ENCODE measurements at regions not wholly inside any gene's neighbourhood (a gene's known extent, or its start where the extent isn't known, plus 50 kb on each side); places are given as distances from the start of the nearest gene placed in this dataset.

- CTCF ChIA-PET: interaction anchor here (0.7 kb wide), 1 partner anchor 201 kb away, joined by 3 read pairs; no protein-coding TSS in a partner anchor
- no peak for TF ChIP-seq CTCF (IDR thresholded peaks at IDR 0.05; ENCODE audit: unreplicated experiment)
- Mint-ChIP-seq H3K4me1 (ENCODE audit: insufficient read depth, unreplicated experiment) (no peaks in the 10 kb centered on the region), H3K4me3 (ENCODE audit: unreplicated experiment) (no peak overlapping the region), H3K27me3 (ENCODE audit: insufficient read depth, unreplicated experiment) (no peaks in the 10 kb centered on the region), H3K9me3 (ENCODE audit: unreplicated experiment) (peaks cover 24% of the 10 kb centered on the region), H3K36me3 (ENCODE audit: insufficient read depth, unreplicated experiment) (no peaks in the 10 kb centered on the region), H3K27ac (ENCODE audit: low read depth, unreplicated experiment) (peak overlapping the region; percentile 35)
- BruUV-seq (replicated peaks): no TSS peak
- POLR2A ChIA-PET: no interaction called here
- DNase-seq (ENCODE audit: unreplicated experiment): no peak
- intact Hi-C loops (cut with micrococcal nuclease): no loop called here
Measured at GRCh38 chr10:130889240-130889639, 422.3 kb downstream of the TCERG1L start.

DNA sequence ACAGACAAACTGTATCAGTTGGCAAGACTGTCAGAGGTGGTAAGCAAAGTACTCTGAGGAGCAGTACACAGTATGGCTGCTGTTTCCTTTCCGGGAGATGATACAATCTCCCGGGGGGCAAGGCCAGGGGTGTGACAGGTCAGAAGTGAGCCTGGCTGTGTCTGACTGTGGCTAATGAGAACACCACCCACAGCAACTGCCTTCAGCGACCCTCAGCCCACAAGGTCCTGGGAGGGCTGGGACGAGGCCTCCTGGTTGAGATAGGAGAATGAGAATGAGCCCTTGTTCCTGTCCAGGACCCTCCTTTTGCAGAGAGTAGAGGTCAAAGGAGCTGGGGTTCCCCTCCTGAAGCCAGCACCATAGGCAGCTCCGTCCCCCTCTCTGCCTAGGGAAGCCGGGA lies 421.7 kb downstream of the TCERG1L start:
- CTCF ChIA-PET: no interaction called here
- H3K27ac Mint-ChIP-seq (ENCODE audit: low read depth, unreplicated experiment): peak overlapping the region; percentile 35
- DNase-seq (ENCODE audit: unreplicated experiment): no peak
- intact Hi-C loops (cut with micrococcal nuclease): no loop called here
- no peaks in the 10 kb centered on the region for H3K27me3 Mint-ChIP-seq (ENCODE audit: insufficient read depth, unreplicated experiment)
- no peak overlapping the region for H3K4me3 Mint-ChIP-seq (ENCODE audit: unreplicated experiment)
- peaks cover 23% of the 10 kb centered on the region for H3K9me3 Mint-ChIP-seq (ENCODE audit: unreplicated experiment)
- TF ChIP-seq CTCF (IDR thresholded peaks at IDR 0.05; ENCODE audit: unreplicated experiment): no peak
- POLR2A ChIA-PET: no interaction called here
- BruUV-seq (replicated peaks): no TSS peak
- H3K36me3 Mint-ChIP-seq (ENCODE audit: insufficient read depth, unreplicated experiment): no peaks in the 10 kb centered on the region
- no peaks in the 10 kb centered on the region for H3K4me1 Mint-ChIP-seq (ENCODE audit: insufficient read depth, unreplicated experiment)

DNA sequence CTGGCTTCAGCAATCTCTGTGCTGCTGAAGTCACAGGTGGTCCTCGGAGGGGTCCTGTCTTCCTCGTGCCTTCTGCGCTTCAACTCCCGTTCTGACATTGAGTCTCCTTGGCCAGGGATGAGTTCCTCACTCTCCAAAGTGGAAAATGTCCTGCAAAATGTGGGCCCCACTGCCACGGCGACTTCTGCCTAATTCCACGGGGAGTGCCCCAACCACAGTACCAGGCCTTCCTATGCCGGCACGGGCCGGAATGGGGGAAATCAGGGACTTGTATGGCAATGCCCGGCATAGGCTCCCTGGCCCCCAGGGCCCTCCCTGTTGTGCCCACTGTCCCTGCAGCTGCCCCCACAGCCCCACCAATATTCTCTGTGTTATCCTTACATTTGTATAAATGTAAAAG lies 420.5 kb downstream of the TCERG1L start:
- ChIA-PET POLR2A (no interaction called here), CTCF (no interaction called here)
- Mint-ChIP-seq H3K4me3 (ENCODE audit: unreplicated experiment) (no peak overlapping the region), H3K9me3 (ENCODE audit: unreplicated experiment) (peaks cover 31% of the 10 kb centered on the region), H3K27ac (ENCODE audit: low read depth, unreplicated experiment) (no peak overlapping the region), H3K36me3 (ENCODE audit: insufficient read depth, unreplicated experiment) (no peaks in the 10 kb centered on the region), H3K4me1 (ENCODE audit: insufficient read depth, unreplicated experiment) (no peaks in the 10 kb centered on the region), H3K27me3 (ENCODE audit: insufficient read depth, unreplicated experiment) (no peaks in the 10 kb centered on the region)
- intact Hi-C loops (cut with micrococcal nuclease): no loop called here
- no TSS peak for BruUV-seq (replicated peaks)
- no peak for DNase-seq (ENCODE audit: unreplicated experiment)
- TF ChIP-seq CTCF (IDR thresholded peaks at IDR 0.05; ENCODE audit: unreplicated experiment): no peak

DNA sequence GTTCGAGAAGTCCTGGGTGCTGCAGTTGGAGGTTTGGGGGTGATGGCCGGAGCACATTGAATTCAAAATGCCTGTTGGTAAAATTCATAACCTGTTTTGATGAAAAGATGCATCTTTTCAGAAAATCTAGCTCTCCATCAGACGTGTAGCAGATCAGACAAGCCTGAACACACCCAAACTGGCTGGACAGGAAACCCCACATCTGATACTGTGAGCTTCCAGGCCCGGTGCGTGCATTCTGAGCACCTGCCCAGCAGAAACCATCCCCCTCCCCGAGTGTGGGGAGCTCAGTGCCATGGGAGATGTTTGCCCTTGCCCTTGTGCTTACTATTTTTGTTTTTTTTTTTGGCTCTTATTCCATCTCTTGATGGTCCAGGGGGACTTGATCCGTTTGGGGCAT lies 417.1 kb downstream of the TCERG1L start:
- peaks cover 23% of the 10 kb centered on the region for H3K9me3 Mint-ChIP-seq (ENCODE audit: unreplicated experiment)
- H3K4me1 Mint-ChIP-seq (ENCODE audit: insufficient read depth, unreplicated experiment): no peaks in the 10 kb centered on the region
- ChIA-PET CTCF (no interaction called here), POLR2A (no interaction called here)
- no peak for DNase-seq (ENCODE audit: unreplicated experiment)
- H3K27me3 Mint-ChIP-seq (ENCODE audit: insufficient read depth, unreplicated experiment): no peaks in the 10 kb centered on the region
- no peaks in the 10 kb centered on the region for H3K36me3 Mint-ChIP-seq (ENCODE audit: insufficient read depth, unreplicated experiment)
- no peak overlapping the region for H3K27ac Mint-ChIP-seq (ENCODE audit: low read depth, unreplicated experiment)
- BruUV-seq (replicated peaks): no TSS peak
- intact Hi-C loops (cut with micrococcal nuclease): no loop called here
- no peak for TF ChIP-seq CTCF (IDR thresholded peaks at IDR 0.05; ENCODE audit: unreplicated experiment)
- no peak overlapping the region for H3K4me3 Mint-ChIP-seq (ENCODE audit: unreplicated experiment)

All from MCF 10A (cell line).